Panc1 (cell line): ENCODE measurements at regions not wholly inside any gene's neighbourhood (a gene's known extent, or its start where the extent isn't known, plus 50 kb on each side); places are given as distances from the start of the nearest gene placed in this dataset.

Experiments
- ATAC-seq: fragments of 200-7000 bp; cut with Tn5 transposase; 2 replicates; pipeline ENCODE4 v1.9.1; 2020; ENCODE audit warnings: mild to moderate bottlenecking, moderate library complexity
- BruUV-seq: library from RNA; stranded (reverse); fragments of 400-500 nt; replicated peaks from 2 replicates; lab custom pipeline; 2021; lab: Mats Ljungman, UMichigan
- CTCF ChIA-PET: fragments of 300-600 bp; sonication (Branson Sonifier 250); formaldehyde crosslinking; loops from one replicate; lab custom pipeline; 2022; ENCODE audit warnings: antibody characterized with exemption; lab: Charles Lee
- POLR2A ChIA-PET: fragments of 300-600 bp; sonication (Branson Sonifier 250); formaldehyde crosslinking; loops from one replicate; lab custom pipeline; 2022; ENCODE audit warnings: antibody characterized with exemption; lab: Charles Lee
- DNase-seq: peaks from one replicate; pipeline ENCODE4 v3.0.0-alpha.2; 2010; ENCODE audit warnings: low read depth, low spot score
- H3K27ac ChIP-seq: 2 replicates; pipeline ENCODE4 v1.5.1; 2011; ENCODE audit warnings: mild to moderate bottlenecking, low read length, inconsistent platforms
- H3K27me3 ChIP-seq: fragments of 200-500 bp; sonication (Bioruptor generic); 2 replicates; pipeline ENCODE4 v1.6.0; 2014; ENCODE audit warnings: low read length, inconsistent platforms; ENCODE audit not compliant: control insufficient read depth, insufficient read depth
- H3K36me3 ChIP-seq: fragments of 200-500 bp; sonication (Bioruptor generic); 2 replicates; pipeline ENCODE4 v1.5.1; 2014; ENCODE audit warnings: inconsistent platforms, mild to moderate bottlenecking, low read length, moderate library complexity; ENCODE audit not compliant: control insufficient read depth, insufficient read depth
- H3K4me1 ChIP-seq: 2 replicates; pipeline ENCODE4 v1.5.1; 2011; ENCODE audit warnings: inconsistent platforms, mild to moderate bottlenecking, low read length, moderate library complexity; ENCODE audit not compliant: control insufficient read depth, insufficient read depth
- H3K4me3 ChIP-seq, 2 experiments: 2 replicates each; pipeline ENCODE4 v1.5.1; 2011 to 2012; ENCODE audit warnings: low read depth in 2 of 2, low read length in 2 of 2, mild to moderate bottlenecking in 2 of 2, inconsistent platforms in 1 of 2, moderate library complexity in 1 of 2
- H3K9me3 ChIP-seq: fragments of 200-500 bp; sonication (Bioruptor generic); 2 replicates; pipeline ENCODE4 v1.5.1; 2014; ENCODE audit warnings: low read depth, mild to moderate bottlenecking, inconsistent platforms, low read length, moderate library complexity; ENCODE audit not compliant: control insufficient read depth, insufficient read depth
- CTCF ChIP-seq: fragments of 450-650 bp; IDR thresholded peaks from 2 replicates; pipeline ENCODE4 v1.5.1; 2017; ENCODE audit warnings: mild to moderate bottlenecking
- POLR2AphosphoS5 ChIP-seq: IDR thresholded peaks from 2 replicates; pipeline ENCODE4 v1.6.1; 2012; ENCODE audit warnings: mild to moderate bottlenecking, low read depth, low read length, moderate library complexity
- REST ChIP-seq, 2 experiments: IDR thresholded peaks; 2 replicates each; pipeline ENCODE4 v1.6.1; 2011 to 2012; ENCODE audit warnings: low read depth in 2 of 2, control low read depth in 1 of 2, low read length in 1 of 2, mild to moderate bottlenecking in 1 of 2, moderate library complexity in 1 of 2; ENCODE audit not compliant: insufficient read depth in 1 of 2
- SIN3A ChIP-seq: IDR thresholded peaks from 2 replicates; pipeline ENCODE4 v1.6.1; 2012; ENCODE audit warnings: low read depth, mild to moderate bottlenecking, low read length, moderate library complexity, borderline replicate concordance; ENCODE audit not compliant: insufficient read depth
- TCF7L2 ChIP-seq: IDR thresholded peaks from 2 replicates; pipeline ENCODE4 v1.6.1; 2011; ENCODE audit warnings: mild to moderate bottlenecking, low read depth, low read length, inconsistent platforms
- in situ Hi-C: cut with HindIII; loops from 2 replicates; pipeline ENCODE4 v1.10.0; 2016; ENCODE audit warnings: low sequenced_read_pairs, low pct_unique_long_range_greater_than_20kb
- intact Hi-C: fragments of 100-400 bp; cut with micrococcal nuclease; formaldehyde crosslinking; loops from one replicate; pipeline ENCODE4 v1.10.0; 2022; ENCODE audit not compliant: unreplicated experiment

DNA sequence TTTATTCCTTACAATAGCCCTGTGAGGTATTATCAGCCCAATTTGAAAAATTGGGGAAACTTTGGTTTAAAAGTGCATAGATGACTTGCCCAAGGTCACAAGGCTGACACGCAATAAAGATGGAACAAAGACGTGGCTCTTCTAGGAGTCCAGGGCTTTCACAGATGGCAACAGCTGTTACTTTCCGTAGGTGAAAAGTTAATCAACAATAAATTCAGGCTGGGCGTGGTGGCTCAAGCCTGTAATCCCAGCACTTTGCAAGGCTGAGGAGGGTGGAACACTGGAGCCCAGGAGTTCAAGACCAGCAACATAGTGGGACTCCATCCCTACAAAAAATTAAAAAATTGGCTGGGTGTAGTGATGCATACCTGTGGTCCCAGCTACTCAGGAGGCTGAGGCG is 87.8 kb upstream of the ATF3 start:
- H3K27ac ChIP-seq: no peak overlapping the region
- in situ Hi-C loops: no loop called here
- POLR2A ChIA-PET: no interaction called here

GRCh38 chr1:212525479-212526110 is 83.0 kb upstream of the ATF3 start:
- DNase-seq: no peak
- H3K36me3 ChIP-seq: no peaks in the 10 kb centered on the region
- intact Hi-C loops: no loop called here
- peaks cover 2% of the 10 kb centered on the region; the same call in 1 of the 2 replicates for H3K27me3 ChIP-seq
- H3K27ac ChIP-seq: no peak overlapping the region
- no peaks in the 10 kb centered on the region for H3K9me3 ChIP-seq
- in situ Hi-C loops: no loop called here
- no peak for ATAC-seq
- no peaks in the 10 kb centered on the region for H3K4me1 ChIP-seq
- H3K4me3 ChIP-seq: no peak overlapping the region
- CTCF ChIA-PET: no interaction called here
- BruUV-seq: no TSS peak
- TF ChIP-seq TCF7L2 (no peak), POLR2AphosphoS5 (no peak), CTCF (no peak), SIN3A (no peak)
- POLR2A ChIA-PET: no interaction called here

More for the DNA sequence above, 87.8 kb upstream of the ATF3 start:
- Histone ChIP-seq H3K9me3 (no peaks in the 10 kb centered on the region), H3K4me1 (peaks cover 10% of the 10 kb centered on the region; the same call in 1 of the 2 replicates), H3K27me3 (no peaks in the 10 kb centered on the region), H3K4me3 (no peak overlapping the region), H3K36me3 (no peaks in the 10 kb centered on the region)
- BruUV-seq: no TSS peak
- ATAC-seq (no peak), DNase-seq (no peak)
- CTCF ChIA-PET: interaction anchor here (0.5 kb wide), 1 partner anchor 342 kb away, joined by 4 read pairs; no protein-coding TSS in a partner anchor
- intact Hi-C loops: no loop called here
- TF ChIP-seq CTCF (no peak), SIN3A (no peak), TCF7L2 (no peak), REST (IDR thresholded peaks at IDR 0.05; ENCODE audit: insufficient read depth in 1 of 2, low read depth in 2 of 2, low read length in 1 of 2) (no peak), POLR2AphosphoS5 (no peak)
